Omental fat pad (tissue), 3 donors: ENCODE measurements at regions not wholly inside any gene's neighbourhood (a gene's known extent, or its start where the extent isn't known, plus 50 kb on each side); places are given as distances from the start of the nearest gene placed in this dataset.

Experiments used
- ATAC-seq: fragments of 150-250 bp; one replicate; pipeline ENCODE4 v1.9.1; 2016; ENCODE audit warnings: mild to moderate bottlenecking, moderate library complexity; ENCODE audit not compliant: low FRiP score
- DNase-seq: peaks from one replicate; pipeline ENCODE4 v3.0.0-alpha.2; 2019; ENCODE audit warnings: low spot score
- CTCF ChIP-seq, 3 donors: fragments of 450-650 bp; IDR thresholded peaks; one replicate each; pipeline ENCODE4 v1.5.1; 2016 to 2017; ENCODE audit warnings: antibody characterized with exemption in 3 of 3, mild to moderate bottlenecking in 3 of 3, moderate library complexity in 2 of 3

GRCh38 chr10:33843379-33843778 lies 508.9 kb upstream of the NRP1 start:
- ATAC-seq (no peak), DNase-seq (no peak)
- no peak for TF ChIP-seq CTCF (IDR thresholded peaks at IDR 0.05)

GRCh38 chr10:33841678-33842077 lies 507.2 kb upstream of the NRP1 start:
- ATAC-seq (no peak), DNase-seq (no peak)
- TF ChIP-seq CTCF (IDR thresholded peaks at IDR 0.05): no peak

GRCh38 chr10:33838731-33839130 lies 504.3 kb upstream of the NRP1 start:
- ATAC-seq: no peak
- DNase-seq: no peak
- TF ChIP-seq CTCF (IDR thresholded peaks at IDR 0.05): no peak

DNA sequence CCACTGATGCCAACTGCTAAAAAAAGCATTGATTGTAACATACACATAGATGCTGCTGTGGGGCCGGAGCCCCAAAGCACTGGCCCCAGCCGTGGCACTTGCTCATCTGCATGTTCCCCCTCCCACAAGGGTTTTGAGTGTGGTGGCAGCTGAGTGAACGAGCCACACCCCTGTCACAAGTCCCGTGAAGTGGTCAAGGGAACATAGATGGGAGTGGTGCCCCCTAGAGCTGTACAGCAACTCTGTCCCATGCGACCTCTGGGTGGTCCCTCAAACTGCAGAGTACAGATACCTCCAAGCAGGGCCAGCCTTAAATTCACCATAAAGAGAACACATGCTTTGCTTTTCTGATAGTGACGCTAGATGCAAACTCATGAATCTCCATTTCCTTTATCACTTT lies 503.3 kb upstream of the NRP1 start:
- no peak for DNase-seq
- no peak for ATAC-seq
- TF ChIP-seq CTCF (IDR thresholded peaks at IDR 0.05): no peak

- DNase-seq (no peak), ATAC-seq (no peak)
- TF ChIP-seq CTCF (IDR thresholded peaks at IDR 0.05): no peak
Observed at GRCh38 chr10:33835556-33835955, 501.1 kb upstream of the NRP1 start.

- DNase-seq: no peak
- no peak for ATAC-seq
- TF ChIP-seq CTCF (IDR thresholded peaks at IDR 0.05): no peak
Observed at GRCh38 chr10:33833566-33833965, 499.1 kb upstream of the NRP1 start.

DNA sequence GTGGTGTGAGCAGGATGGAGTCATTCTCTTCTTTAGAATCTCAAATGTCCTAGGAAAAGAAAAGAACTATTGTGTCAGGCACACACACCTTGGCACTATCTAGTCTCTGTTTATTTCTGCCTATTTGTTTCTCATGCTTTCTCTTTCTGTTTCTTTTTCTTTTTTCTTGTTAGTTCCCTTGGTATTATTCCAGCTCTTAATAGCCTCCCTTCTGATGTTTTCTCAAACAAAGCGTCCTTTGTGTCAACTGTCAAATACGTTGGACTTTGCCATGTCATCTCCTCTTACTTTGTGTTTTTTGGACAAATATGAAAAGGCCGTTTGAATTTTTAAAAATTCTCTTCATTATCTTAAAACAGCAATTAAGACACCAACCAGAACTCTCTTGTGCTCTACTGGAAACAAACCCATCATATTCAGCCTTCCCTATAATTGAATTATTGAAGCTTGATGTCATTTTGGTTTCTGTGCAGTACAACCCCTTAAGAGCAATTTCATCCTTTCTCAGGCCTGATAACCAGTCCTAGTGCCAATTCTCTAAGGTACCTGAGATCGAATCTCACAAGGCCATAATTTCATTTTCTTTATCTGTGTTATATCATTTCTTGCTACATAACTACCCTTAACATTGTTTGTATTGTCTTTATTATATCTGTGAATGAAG lies 497.8 kb upstream of the NRP1 start:
- DNase-seq: no peak
- TF ChIP-seq CTCF (IDR thresholded peaks at IDR 0.05): no peak
- no peak for ATAC-seq
